HCEC 1CT (cell line): ENCODE measurements at regions not wholly inside any gene's neighbourhood (a gene's known extent, or its start where the extent isn't known, plus 50 kb on each side); places are given as distances from the start of the nearest gene placed in this dataset.
A peak's percentile ranks its signal among the peaks of the same experiment; 100 is the strongest.
"Not testable (repeated sequence)": the region's sequence is repeated elsewhere in the genome, so short reads cannot be mapped to it uniquely, and the experiment has no call there.

ENCODE experiments used
- DNase-seq: peaks from one replicate; pipeline ENCODE4 v3.0.0-alpha.2; 2017

DNA sequence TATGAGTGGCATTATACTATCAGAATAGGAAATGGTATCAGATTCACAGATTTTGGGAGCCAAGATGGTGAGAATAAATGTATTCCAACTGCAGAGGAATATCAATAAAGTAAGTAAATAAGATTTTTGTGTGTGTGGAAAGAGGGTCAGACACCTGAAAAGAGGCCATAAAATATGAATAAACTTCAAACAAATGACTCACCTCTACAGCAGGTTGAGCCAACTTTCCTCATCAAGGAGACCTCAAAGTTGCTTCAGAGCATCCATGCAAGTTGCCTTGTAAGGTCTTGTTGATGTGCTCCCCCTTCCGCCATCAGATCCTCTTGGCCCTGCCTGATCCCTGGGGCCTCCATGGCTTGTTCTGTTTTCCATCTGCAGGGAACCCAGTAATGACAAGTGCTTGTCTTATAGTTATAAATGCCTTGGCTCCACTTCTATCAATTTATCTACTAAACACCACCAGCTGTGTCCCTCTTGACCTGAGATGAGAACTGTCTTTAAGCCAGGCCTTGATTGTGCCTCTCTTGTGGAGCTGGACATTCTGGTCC is 775.6 kb downstream of the LTN1 start:
- DNase-seq: no peak

DNA sequence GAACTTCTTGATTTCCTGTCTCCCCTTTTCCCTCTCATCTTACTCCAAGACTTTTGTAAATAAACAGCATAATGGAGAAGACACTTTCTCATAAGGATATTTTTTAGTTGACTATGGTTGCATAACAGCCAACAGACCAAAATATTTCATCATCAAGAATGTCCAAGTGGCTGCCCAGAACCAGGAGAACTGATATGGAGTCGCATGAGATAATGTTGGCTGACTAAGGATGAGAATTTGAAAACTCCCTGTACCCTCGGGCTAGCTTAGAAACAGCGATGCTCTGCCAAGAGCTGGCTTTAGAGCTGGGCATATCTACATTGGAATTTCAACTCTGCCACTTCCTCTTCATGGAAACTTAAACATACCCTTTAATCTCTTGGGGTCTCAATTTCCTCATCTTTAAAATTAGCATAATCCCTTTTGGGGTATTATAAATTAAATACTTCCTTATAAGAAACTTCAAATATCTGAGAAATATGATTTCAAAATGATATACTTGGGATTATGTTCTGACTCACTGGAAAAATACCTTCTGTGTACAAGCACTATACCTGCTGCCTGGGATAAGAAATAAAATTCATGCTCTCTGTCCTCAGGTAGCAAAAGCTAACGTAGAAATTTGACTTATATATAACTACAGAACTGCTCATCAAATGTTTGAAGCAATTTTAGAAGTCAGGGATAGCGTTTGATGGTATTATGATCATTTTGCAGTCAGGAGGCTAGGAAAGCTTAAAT is 777.3 kb downstream of the LTN1 start:
- peak; percentile 49 for DNase-seq

- no peak for DNase-seq
Measured at GRCh38 chr21:28214786-28215185, 777.9 kb downstream of the LTN1 start.

GRCh38 chr21:28213261-28213660 is 779.4 kb downstream of the LTN1 start:
- DNase-seq: no peak

DNA sequence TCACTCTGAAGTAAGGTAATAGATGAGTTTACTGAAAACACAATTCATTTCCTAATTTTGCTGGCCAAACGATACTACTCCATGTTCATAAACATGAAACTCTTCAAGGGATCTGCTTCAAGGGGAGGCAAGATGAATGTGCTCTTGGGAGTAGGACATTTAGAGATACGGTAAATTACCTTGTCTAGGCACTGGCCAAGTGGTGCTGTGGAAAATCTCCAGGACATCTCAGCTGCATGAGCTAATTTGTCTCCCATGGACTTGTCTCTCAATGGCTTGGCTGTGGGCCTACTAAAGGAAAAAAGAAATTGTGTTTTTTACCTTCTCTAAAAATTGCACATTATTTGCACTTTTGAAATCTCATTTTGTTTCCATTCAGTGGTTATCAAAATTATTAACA is 780.6 kb downstream of the LTN1 start:
- DNase-seq: no peak

GRCh38 chr21:28207436-28208173 is 785.1 kb downstream of the LTN1 start:
- peak; percentile 74 for DNase-seq

- no peak for DNase-seq
Measured at GRCh38 chr21:28200726-28201125, 792.0 kb downstream of the LTN1 start.

- DNase-seq: no peak
Measured at GRCh38 chr21:28196981-28197380, 795.7 kb downstream of the LTN1 start.

DNA sequence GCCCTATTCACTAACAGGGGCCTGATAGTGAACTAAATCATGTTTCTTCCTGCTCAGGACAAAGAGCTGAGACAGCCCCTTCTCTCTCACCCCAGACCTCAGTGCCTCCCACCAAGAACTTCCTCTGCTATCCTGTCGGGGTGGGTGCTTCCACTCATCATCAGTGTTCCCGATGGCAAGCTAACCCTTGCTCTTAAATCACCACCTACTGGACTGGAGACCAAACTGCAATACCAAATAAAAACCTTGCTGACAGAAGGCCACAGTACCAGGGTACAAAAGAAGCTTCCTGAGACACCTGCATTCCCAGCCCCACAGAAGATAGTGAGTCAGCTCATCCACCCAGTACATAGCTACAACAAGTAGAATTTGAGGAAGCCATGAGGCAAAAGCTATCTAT is 799.5 kb downstream of the LTN1 start:
- DNase-seq: peak; percentile 7

GRCh38 chr21:28186604-28187003 is 806.1 kb downstream of the LTN1 start:
- DNase-seq: no peak

DNA sequence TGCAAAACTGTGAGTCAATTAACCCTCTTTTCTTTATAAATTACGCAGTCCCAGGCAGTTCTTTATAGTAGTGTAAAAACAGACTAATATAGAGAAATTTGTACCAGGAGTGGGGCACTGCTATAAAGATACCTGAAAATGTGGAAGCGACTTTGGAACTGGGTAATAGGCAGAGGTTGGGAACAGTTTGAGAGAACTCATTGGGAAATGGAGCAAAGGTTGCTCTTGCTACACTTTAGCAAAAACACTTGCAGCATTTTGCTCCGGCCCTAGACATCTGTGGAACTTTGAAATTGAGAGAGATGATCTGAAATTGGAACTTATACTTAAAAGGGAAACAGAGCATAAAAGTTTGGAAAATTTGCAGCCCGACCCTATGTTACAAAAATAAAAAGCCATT is 810.9 kb downstream of the LTN1 start:
- no peak for DNase-seq

- DNase-seq: no peak
Measured at GRCh38 chr21:28179136-28179535, 813.5 kb downstream of the LTN1 start.

- no peak for DNase-seq
Measured at GRCh38 chr21:28177124-28177523, 815.6 kb downstream of the LTN1 start.

DNA sequence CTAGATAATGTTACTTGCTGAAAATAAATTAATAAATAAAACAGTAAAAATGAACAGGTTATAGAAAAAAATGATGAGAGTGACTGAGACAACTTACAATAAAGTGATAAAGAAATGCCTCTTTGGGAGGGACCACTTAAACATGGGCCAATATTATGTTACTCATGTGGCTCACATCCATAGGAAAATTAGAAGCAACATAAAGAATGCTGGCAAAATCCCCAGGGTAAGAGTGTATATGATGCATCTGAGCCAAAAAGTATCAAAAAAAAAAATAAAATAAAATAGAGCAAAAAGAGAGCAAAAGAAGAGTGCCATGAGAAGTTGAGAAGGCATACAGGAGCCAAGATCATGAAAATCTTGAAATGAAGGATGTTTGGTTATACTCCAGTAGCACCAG is 818.0 kb downstream of the LTN1 start:
- DNase-seq: no peak

DNA sequence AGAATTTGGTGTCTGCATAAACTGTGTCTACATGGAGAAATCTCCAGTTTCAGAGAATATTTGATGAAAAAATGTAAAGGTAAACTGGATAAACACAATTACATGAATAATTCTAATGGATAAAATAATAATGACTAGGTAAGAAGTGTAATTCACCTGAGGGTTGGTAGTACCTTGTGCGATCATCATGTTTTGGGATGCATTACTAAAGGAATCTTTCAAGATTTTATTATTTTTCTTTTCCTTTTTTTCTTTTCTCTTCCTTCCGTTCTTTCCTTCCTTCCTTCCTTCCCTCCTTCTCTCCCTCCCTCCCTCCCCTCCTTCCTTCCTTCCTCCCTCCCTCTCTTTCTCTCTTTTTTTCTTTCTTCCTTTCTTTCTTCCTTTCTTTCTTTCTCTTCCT is 818.7 kb downstream of the LTN1 start:
- no peak for DNase-seq

GRCh38 chr21:28172376-28172775 is 820.3 kb downstream of the LTN1 start:
- DNase-seq: no peak

- DNase-seq: no peak
Measured at GRCh38 chr21:28167366-28167765, 825.3 kb downstream of the LTN1 start.

DNA sequence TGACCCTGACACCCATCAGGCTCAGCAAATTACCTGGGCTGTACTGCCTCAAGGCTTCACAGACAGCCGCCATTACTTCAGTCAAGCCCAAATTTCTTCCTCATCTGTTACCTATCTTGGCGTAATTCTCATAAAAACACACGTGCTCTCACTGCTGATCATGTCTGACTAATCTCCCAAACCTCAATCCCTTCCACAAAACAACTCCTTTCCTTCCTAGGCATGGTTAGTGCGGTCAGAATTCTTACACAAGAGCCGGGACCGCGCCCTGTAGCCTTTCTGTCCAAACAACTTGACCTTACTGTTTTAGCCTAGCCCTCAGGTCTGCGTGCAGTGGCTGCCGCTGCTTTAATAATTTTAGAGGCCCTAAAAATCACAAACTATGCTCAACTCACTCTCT is 828.2 kb downstream of the LTN1 start:
- DNase-seq: not testable (repeated sequence)

DNA sequence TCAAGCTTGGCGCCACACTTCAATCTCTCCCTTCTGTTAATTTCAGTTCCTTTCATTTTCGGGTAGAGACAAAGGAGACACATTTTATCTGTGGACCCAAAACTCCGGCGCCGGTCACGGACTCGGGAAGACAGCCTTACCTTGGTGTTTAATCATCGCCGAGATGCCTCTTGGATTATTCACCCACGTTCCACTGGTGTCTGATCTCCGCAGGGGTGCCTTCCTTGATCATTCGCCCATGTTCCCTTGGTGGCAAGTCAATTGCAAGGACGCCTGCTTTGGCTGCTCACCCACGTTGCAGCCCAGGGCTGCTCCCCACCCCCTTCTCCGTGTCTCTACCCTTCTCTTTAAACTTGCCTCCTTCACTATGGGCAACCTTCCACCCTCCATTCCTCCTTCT is 830.6 kb downstream of the LTN1 start:
- DNase-seq: not testable (repeated sequence)

GRCh38 chr21:28160378-28160777 is 832.3 kb downstream of the LTN1 start:
- DNase-seq: no peak

DNA sequence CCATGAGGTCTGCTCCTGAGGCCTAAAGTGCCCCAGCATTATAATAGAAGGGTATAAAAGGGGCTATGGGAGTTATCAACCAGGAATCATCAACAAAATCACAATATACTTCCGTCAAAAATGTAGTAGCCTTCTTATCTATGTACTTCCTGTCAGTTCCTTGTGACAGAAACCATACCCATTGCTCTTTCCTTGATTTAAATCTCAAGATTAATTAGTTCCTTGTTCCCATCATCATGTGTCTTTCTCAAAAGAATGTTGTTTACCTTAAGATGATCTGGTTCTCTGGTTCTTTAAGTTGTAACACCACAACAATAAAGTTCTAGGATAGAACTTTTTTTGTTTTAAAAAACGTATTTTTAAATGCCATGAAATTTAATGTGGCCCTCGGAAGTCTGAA is 833.3 kb downstream of the LTN1 start:
- DNase-seq: no peak

DNA sequence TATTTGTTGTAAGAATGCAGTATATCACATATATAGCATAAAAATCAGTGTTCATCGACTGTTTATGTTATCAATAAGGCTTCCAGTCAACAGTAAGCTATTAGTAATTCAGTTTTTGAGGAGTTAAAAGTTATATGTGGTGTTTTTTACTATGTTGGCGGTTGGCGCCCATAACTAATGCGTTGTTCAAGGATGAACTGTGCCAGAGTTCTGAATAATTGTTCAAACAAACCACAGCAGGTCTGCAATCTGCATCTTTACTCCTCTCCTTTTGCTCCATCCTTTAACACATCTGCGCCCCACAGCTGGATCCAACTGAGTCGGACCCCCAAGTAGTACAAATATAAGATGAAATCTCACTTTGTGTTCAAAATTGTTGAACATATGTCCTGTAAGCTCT is 836.1 kb downstream of the LTN1 start:
- DNase-seq: no peak

DNA sequence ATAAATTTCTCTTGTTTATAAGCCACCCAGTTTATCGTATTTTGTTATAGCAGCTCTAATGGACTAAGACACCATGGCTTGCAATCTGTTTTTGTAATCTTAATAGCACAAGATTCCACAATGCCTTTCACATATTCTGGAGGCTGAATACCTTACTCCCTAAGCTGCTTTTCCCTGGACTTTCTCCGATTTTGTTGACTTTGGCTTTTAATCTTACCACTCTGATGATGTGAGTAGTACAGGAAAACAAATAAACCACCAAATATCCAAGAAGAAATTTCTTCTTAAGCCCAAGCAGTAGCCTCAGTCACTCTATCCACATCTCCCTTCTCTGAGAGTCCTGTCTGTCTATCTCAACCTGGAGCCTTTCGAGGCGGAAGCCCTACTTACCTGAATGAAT is 838.6 kb downstream of the LTN1 start:
- no peak for DNase-seq

GRCh38 chr21:28152732-28153131 is 839.9 kb downstream of the LTN1 start:
- peak; percentile 33 for DNase-seq
